SK-N-SH treated with all-trans-retinoic acid at 6 μM for 48 hours (cell line): ENCODE measurements at regions not wholly inside any gene's neighbourhood (a gene's known extent, or its start where the extent isn't known, plus 50 kb on each side); places are given as distances from the start of the nearest gene placed in this dataset.

Experiments
- ARNTL ChIP-seq: fragments of 450-650 bp; formaldehyde crosslinking; IDR thresholded peaks from 2 replicates; pipeline ENCODE4 v1.5.0; 2020; ENCODE audit warnings: low read depth, mild to moderate bottlenecking, moderate library complexity, borderline replicate concordance
- ESRRG ChIP-seq: fragments of 250-450 bp; sonication (Bioruptor Pico); IDR thresholded peaks from 2 replicates; pipeline ENCODE4 v1.6.1; 2021; ENCODE audit warnings: mild to moderate bottlenecking
- GLIS3 ChIP-seq: fragments of 250-450 bp; sonication (Bioruptor Pico); IDR thresholded peaks from 2 replicates; pipeline ENCODE4 v1.5.0; 2020; ENCODE audit warnings: mild to moderate bottlenecking, moderate library complexity
- ISL1 ChIP-seq: fragments of 250-450 bp; sonication (Bioruptor Pico); IDR thresholded peaks from 2 replicates; pipeline ENCODE4 v2.1.2; 2022; ENCODE audit warnings: mild to moderate bottlenecking, moderate library complexity
- OSR1 ChIP-seq: fragments of 250-450 bp; sonication (Bioruptor Pico); IDR thresholded peaks from 2 replicates; pipeline ENCODE4 v1.8.0; 2022; ENCODE audit warnings: moderate library complexity, mild to moderate bottlenecking, inconsistent platforms
- PPARA ChIP-seq: fragments of 250-450 bp; sonication (Bioruptor Pico); IDR thresholded peaks from 2 replicates; pipeline ENCODE4 v1.5.0; 2020; ENCODE audit warnings: mild to moderate bottlenecking, borderline replicate concordance
- RARB ChIP-seq: fragments of 250-450 bp; sonication (Bioruptor Pico); IDR thresholded peaks from 2 replicates; pipeline ENCODE4 v1.8.0; 2021; ENCODE audit warnings: mild to moderate bottlenecking, moderate library complexity
- TCF4 ChIP-seq: fragments of 250-450 bp; sonication (Bioruptor Pico); IDR thresholded peaks from 2 replicates; pipeline ENCODE4 v1.8.0; 2021; ENCODE audit warnings: mild to moderate bottlenecking, moderate library complexity, borderline replicate concordance
- ZFP3 ChIP-seq: fragments of 250-450 bp; sonication (Bioruptor Pico); IDR thresholded peaks from 2 replicates; pipeline ENCODE4 v1.5.0; 2020; ENCODE audit warnings: mild to moderate bottlenecking, moderate library complexity
- ZFP30 ChIP-seq: fragments of 450-650 bp; formaldehyde crosslinking; IDR thresholded peaks from 2 replicates; pipeline ENCODE4 v1.5.0; 2022; ENCODE audit warnings: mild to moderate bottlenecking, moderate library complexity
- ZNF565 ChIP-seq: fragments of 450-650 bp; formaldehyde crosslinking; conservative IDR thresholded peaks from 2 replicates; pipeline ENCODE4 v1.5.0; 2020; ENCODE audit warnings: low read depth, mild to moderate bottlenecking, moderate library complexity
- TF ChIP-seq, protein P1 (sequence below): fragments of 250-450 bp; sonication (Bioruptor Pico); IDR thresholded peaks from 2 replicates; pipeline ENCODE4 v1.5.0; 2020; ENCODE audit warnings: mild to moderate bottlenecking, moderate library complexity
- TF ChIP-seq, protein P2 (sequence below): fragments of 250-450 bp; sonication (Bioruptor Pico); IDR thresholded peaks from 2 replicates; pipeline ENCODE4 v1.8.0; 2020; ENCODE audit warnings: mild to moderate bottlenecking, moderate library complexity, borderline replicate concordance

- TF ChIP-seq, protein P1, sequence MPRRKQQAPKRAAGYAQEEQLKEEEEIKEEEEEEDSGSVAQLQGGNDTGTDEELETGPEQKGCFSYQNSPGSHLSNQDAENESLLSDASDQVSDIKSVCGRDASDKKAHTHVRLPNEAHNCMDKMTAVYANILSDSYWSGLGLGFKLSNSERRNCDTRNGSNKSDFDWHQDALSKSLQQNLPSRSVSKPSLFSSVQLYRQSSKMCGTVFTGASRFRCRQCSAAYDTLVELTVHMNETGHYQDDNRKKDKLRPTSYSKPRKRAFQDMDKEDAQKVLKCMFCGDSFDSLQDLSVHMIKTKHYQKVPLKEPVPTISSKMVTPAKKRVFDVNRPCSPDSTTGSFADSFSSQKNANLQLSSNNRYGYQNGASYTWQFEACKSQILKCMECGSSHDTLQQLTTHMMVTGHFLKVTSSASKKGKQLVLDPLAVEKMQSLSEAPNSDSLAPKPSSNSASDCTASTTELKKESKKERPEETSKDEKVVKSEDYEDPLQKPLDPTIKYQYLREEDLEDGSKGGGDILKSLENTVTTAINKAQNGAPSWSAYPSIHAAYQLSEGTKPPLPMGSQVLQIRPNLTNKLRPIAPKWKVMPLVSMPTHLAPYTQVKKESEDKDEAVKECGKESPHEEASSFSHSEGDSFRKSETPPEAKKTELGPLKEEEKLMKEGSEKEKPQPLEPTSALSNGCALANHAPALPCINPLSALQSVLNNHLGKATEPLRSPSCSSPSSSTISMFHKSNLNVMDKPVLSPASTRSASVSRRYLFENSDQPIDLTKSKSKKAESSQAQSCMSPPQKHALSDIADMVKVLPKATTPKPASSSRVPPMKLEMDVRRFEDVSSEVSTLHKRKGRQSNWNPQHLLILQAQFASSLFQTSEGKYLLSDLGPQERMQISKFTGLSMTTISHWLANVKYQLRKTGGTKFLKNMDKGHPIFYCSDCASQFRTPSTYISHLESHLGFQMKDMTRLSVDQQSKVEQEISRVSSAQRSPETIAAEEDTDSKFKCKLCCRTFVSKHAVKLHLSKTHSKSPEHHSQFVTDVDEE: no peak
- TF ChIP-seq ZNF565: no peak
- no peak for TF ChIP-seq ZFP3
- no peak for TF ChIP-seq RARB (CRISPR knock-in tag)
- TF ChIP-seq ARNTL (CRISPR knock-in tag): no peak
- TF ChIP-seq, protein P2, sequence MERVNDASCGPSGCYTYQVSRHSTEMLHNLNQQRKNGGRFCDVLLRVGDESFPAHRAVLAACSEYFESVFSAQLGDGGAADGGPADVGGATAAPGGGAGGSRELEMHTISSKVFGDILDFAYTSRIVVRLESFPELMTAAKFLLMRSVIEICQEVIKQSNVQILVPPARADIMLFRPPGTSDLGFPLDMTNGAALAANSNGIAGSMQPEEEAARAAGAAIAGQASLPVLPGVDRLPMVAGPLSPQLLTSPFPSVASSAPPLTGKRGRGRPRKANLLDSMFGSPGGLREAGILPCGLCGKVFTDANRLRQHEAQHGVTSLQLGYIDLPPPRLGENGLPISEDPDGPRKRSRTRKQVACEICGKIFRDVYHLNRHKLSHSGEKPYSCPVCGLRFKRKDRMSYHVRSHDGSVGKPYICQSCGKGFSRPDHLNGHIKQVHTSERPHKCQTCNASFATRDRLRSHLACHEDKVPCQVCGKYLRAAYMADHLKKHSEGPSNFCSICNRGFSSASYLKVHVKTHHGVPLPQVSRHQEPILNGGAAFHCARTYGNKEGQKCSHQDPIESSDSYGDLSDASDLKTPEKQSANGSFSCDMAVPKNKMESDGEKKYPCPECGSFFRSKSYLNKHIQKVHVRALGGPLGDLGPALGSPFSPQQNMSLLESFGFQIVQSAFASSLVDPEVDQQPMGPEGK (CRISPR knock-in tag): no peak
- TF ChIP-seq PPARA (CRISPR knock-in tag): no peak
- TF ChIP-seq OSR1 (CRISPR knock-in tag): no peak
- TF ChIP-seq TCF4 (CRISPR knock-in tag): no peak
- no peak for TF ChIP-seq ZFP30 (CRISPR knock-in tag)
- TF ChIP-seq ESRRG: no peak
- no peak for TF ChIP-seq GLIS3 (CRISPR knock-in tag)
- TF ChIP-seq ISL1: no peak
Observed at GRCh38 chr4:77505275-77505957, 100.2 kb upstream of the CXCL13 start.
